ENCODE measurements at regions not wholly inside any gene's neighbourhood (a gene's known extent, or its start where the extent isn't known, plus 50 kb on each side); places are given as distances from the start of the nearest gene placed in this dataset.
"Not testable (repeated sequence)": the region's sequence is repeated elsewhere in the genome, so short reads cannot be mapped to it uniquely, and the experiment has no call there.

DNA sequence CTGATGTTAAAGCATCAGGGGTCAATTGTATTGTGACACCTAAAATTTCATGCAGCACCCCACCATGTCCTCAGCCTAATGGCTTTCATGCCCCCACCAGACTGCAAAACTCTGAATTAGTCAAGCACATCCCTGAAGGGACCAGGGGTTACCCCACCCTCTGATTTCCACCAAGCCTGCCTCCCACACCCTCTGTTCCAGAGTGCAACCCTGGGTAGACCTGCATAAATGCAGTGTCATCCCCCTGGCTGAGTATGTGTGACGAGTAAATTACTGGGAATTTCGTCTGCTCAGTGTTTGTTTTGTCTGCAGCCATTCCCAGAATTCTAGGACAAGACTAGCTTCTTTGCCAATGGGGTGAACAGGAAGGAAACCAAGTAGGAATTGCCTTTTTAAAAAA lies 2136.9 kb upstream of the DEFB115 start:
- H3K4me1 Mint-ChIP-seq (ENCODE audit: insufficient read depth, unreplicated experiment); H3K4me3 Mint-ChIP-seq (ENCODE audit: unreplicated experiment); H3K27ac Mint-ChIP-seq (ENCODE audit: low read depth, unreplicated experiment); CTCF ChIA-PET; POLR2A ChIA-PET; H3K27me3 Mint-ChIP-seq (ENCODE audit: insufficient read depth, unreplicated experiment); DNase-seq (ENCODE audit: unreplicated experiment); BruUV-seq (replicated peaks); H3K36me3 Mint-ChIP-seq (ENCODE audit: insufficient read depth, unreplicated experiment): not testable (repeated sequence)
- intact Hi-C loops (cut with micrococcal nuclease) = loop anchor here (10.0 kb wide), 1 partner anchor 764 kb away; no protein-coding TSS in a partner anchor
- peaks cover 64% of the 10 kb centered on the region for H3K9me3 Mint-ChIP-seq (ENCODE audit: unreplicated experiment)

- H3K27me3 Mint-ChIP-seq (ENCODE audit: insufficient read depth, unreplicated experiment); DNase-seq (ENCODE audit: unreplicated experiment); POLR2A ChIA-PET; H3K4me3 Mint-ChIP-seq (ENCODE audit: unreplicated experiment); H3K4me1 Mint-ChIP-seq (ENCODE audit: insufficient read depth, unreplicated experiment); BruUV-seq (replicated peaks); CTCF ChIA-PET; H3K27ac Mint-ChIP-seq (ENCODE audit: low read depth, unreplicated experiment); H3K36me3 Mint-ChIP-seq (ENCODE audit: insufficient read depth, unreplicated experiment): not testable (repeated sequence)
- intact Hi-C loops (cut with micrococcal nuclease) = loop anchor here (10.0 kb wide), 1 partner anchor 762 kb away; no protein-coding TSS in a partner anchor
- peaks cover 52% of the 10 kb centered on the region for H3K9me3 Mint-ChIP-seq (ENCODE audit: unreplicated experiment)
These were observed 2134.7 kb upstream of the DEFB115 start for GRCh38 chr20:29122784-29123183.

- Mint-ChIP-seq H3K4me1 (ENCODE audit: insufficient read depth, unreplicated experiment) (no peaks in the 10 kb centered on the region), H3K27ac (ENCODE audit: low read depth, unreplicated experiment) (no peak overlapping the region), H3K27me3 (ENCODE audit: insufficient read depth, unreplicated experiment) (no peaks in the 10 kb centered on the region), H3K9me3 (ENCODE audit: unreplicated experiment) (peaks cover 47% of the 10 kb centered on the region), H3K4me3 (ENCODE audit: unreplicated experiment) (no peak overlapping the region), H3K36me3 (ENCODE audit: insufficient read depth, unreplicated experiment) (no peaks in the 10 kb centered on the region)
- no peak for DNase-seq (ENCODE audit: unreplicated experiment)
- POLR2A ChIA-PET = no interaction called here
- no TSS peak for BruUV-seq (replicated peaks)
- intact Hi-C loops (cut with micrococcal nuclease) = loop anchor here (10.0 kb wide), 1 partner anchor 761 kb away; no protein-coding TSS in a partner anchor
- no peak for TF ChIP-seq CTCF (IDR thresholded peaks at IDR 0.05; ENCODE audit: unreplicated experiment)
- CTCF ChIA-PET = no interaction called here
These were observed 2133.6 kb upstream of the DEFB115 start for GRCh38 chr20:29123861-29124260.

Data from MCF 10A (cell line).